ENCODE measurements at regions not wholly inside any gene's neighbourhood (a gene's known extent, or its start where the extent isn't known, plus 50 kb on each side); places are given as distances from the start of the nearest gene placed in this dataset.

DNA sequence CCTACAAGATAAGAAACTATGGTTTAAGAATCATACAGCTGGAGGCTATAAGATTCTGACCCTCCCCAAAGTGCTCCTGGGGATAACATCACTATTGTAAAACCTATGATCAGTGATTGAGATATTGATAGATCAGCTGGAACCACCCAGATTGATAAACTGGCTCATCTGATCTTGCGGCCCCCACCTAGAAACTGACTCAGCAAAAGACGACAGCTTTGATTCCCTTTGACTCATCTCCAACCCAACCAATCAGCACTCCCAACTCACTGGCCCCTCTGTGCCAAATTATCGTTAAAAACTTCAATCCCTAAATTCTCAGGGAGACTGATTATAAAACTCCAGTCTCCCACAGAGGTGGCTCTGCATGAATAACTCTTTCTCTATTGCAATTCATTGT is 106.4 kb downstream of the SCP2D1 start:
- Histone ChIP-seq H2AFZ (ENCODE audit: low read depth, low read length) (no peak overlapping the region), H3K79me2 (ENCODE audit: control insufficient read depth, insufficient read depth, low read length) (no peaks in the 10 kb centered on the region), H3K9ac (ENCODE audit: insufficient read depth in 1 of 2, low read depth in 2 of 2, low read length in 2 of 2) (no peak overlapping the region), H3K4me2 (ENCODE audit: insufficient read depth, low read length) (no peak overlapping the region), H3K4me1 (replicated peaks in 1 of 2; ENCODE audit: control insufficient read depth in 2 of 2, insufficient read depth in 2 of 2, low read length in 2 of 2) (no peaks in the 10 kb centered on the region), H3K27ac (ENCODE audit: extremely low read depth, low read depth, low read length) (no peak overlapping the region), H3K27me3 (ENCODE audit: control insufficient read depth in 2 of 2, insufficient read depth in 2 of 2, low read length in 2 of 2) (no peaks in the 10 kb centered on the region), H3K9me1 (ENCODE audit: control insufficient read depth, insufficient read depth, low read length) (no peaks in the 10 kb centered on the region), H3K9me3 (replicated peaks; ENCODE audit: control insufficient read depth, insufficient read depth, low read depth, low read length) (no peaks in the 10 kb centered on the region), H3K36me3 (ENCODE audit: control insufficient read depth, insufficient read depth, low read length) (no peaks in the 10 kb centered on the region), H3K4me3 (no peak overlapping the region), H4K20me1 (replicated peaks; ENCODE audit: control insufficient read depth, insufficient read depth, low read length) (no peaks in the 10 kb centered on the region)
- WGBS (ENCODE audit: insufficient coverage, low coverage, missing lambda C conversion rate) = 0% methylated on average over 3 of the region's 3 CpGs
- in situ Hi-C loops (cut with MboI) = no loop called here
- POLR2A ChIA-PET = interaction anchor here (0.6 kb wide), 1 partner anchor 593 kb away, joined by 3 read pairs; no protein-coding TSS in a partner anchor
- ATAC-seq (no peak), DNase-seq (ENCODE audit: extremely low read depth in 1 of 4, low spot score in 3 of 4) (no peak), FAIRE-seq (no peak)
- CTCF ChIA-PET (ENCODE audit: low intra/inter-chr PET ratio) = no interaction called here
- intact Hi-C loops (cut with micrococcal nuclease) = no loop called here
- BruUV-seq (replicated peaks) = no TSS peak
- TF ChIP-seq C11orf30 (IDR thresholded peaks at IDR 0.05; ENCODE audit: low read depth) (0 out of 2 replicates have a peak, but pooled peaks have one; percentile 18), ZNF316 (IDR thresholded peaks at IDR 0.05) (peak; percentile 19; the same call in 1 of the 2 replicates), SREBF1 (IDR thresholded peaks at IDR 0.05; ENCODE audit: borderline replicate concordance, low read depth, low read length) (no peak)
- TF ChIP-seq, protein P1, sequence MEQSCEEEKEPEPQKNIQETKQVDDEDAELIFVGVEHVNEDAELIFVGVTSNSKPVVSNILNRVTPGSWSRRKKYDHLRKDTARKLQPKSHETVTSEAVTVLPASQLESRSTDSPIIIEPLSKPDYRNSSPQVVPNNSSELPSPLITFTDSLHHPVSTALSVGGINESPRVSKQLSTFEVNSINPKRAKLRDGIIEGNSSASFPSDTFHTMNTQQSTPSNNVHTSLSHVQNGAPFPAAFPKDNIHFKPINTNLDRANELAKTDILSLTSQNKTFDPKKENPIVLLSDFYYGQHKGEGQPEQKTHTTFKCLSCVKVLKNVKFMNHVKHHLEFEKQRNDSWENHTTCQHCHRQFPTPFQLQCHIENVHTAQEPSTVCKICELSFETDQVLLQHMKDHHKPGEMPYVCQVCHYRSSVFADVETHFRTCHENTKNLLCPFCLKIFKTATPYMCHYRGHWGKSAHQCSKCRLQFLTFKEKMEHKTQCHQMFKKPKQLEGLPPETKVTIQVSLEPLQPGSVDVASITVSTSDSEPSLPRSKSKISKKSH (CRISPR knock-in tag; IDR thresholded peaks at IDR 0.05) = no peak

DNA sequence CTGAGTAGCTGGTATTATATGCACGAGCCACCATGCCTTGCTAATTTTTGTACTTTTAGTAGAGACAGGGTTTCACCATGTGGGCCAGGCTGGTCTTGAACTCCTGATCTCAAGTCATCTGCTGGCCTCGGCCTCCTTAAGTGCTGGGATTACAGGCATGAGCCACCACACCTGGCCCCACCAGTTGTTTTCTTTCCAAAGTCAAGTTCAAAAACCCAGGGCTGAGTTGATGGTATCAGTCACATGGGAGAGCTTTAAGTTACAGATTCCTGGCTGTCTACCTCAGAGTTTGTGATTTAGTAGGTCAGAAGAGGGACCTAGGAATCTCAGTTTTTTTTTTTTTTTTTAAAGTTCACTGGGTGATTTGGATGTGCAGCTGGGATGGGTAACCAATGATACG is 107.7 kb downstream of the SCP2D1 start:
- Histone ChIP-seq H3K27me3 (ENCODE audit: control insufficient read depth in 2 of 2, insufficient read depth in 2 of 2, low read length in 2 of 2) (no peaks in the 10 kb centered on the region), H3K9me3 (replicated peaks; ENCODE audit: control insufficient read depth, insufficient read depth, low read depth, low read length) (no peaks in the 10 kb centered on the region), H4K20me1 (replicated peaks; ENCODE audit: control insufficient read depth, insufficient read depth, low read length) (no peaks in the 10 kb centered on the region), H3K27ac (ENCODE audit: extremely low read depth, low read depth, low read length) (no peak overlapping the region), H3K4me1 (replicated peaks in 1 of 2; ENCODE audit: control insufficient read depth in 2 of 2, insufficient read depth in 2 of 2, low read length in 2 of 2) (no peaks in the 10 kb centered on the region), H2AFZ (ENCODE audit: low read depth, low read length) (no peak overlapping the region), H3K9ac (ENCODE audit: insufficient read depth in 1 of 2, low read depth in 2 of 2, low read length in 2 of 2) (no peak overlapping the region), H3K4me2 (ENCODE audit: insufficient read depth, low read length) (no peak overlapping the region), H3K4me3 (no peak overlapping the region), H3K79me2 (ENCODE audit: control insufficient read depth, insufficient read depth, low read length) (no peaks in the 10 kb centered on the region), H3K9me1 (ENCODE audit: control insufficient read depth, insufficient read depth, low read length) (no peaks in the 10 kb centered on the region), H3K36me3 (ENCODE audit: control insufficient read depth, insufficient read depth, low read length) (no peaks in the 10 kb centered on the region)
- no TSS peak for BruUV-seq (replicated peaks)
- DNase-seq (ENCODE audit: extremely low read depth in 1 of 4, low spot score in 3 of 4) = no peak
- ATAC-seq = no peak
- ChIA-PET CTCF (ENCODE audit: low intra/inter-chr PET ratio) (no interaction called here), POLR2A (interaction anchor here (0.6 kb wide), 1 partner anchor 62 kb away, joined by 5 read pairs; no protein-coding TSS in a partner anchor)
- no peak for FAIRE-seq
- WGBS (ENCODE audit: insufficient coverage, low coverage, missing lambda C conversion rate) = 0% methylated on average over 3 of the region's 3 CpGs
- in situ Hi-C loops (cut with MboI) = no loop called here
- intact Hi-C loops (cut with micrococcal nuclease) = no loop called here
- TF ChIP-seq NUFIP1 (IDR thresholded peaks at IDR 0.05; ENCODE audit: partially characterized antibody) (no peak), HEY1 (CRISPR knock-in tag; IDR thresholded peaks at IDR 0.05; ENCODE audit: borderline replicate concordance) (no peak), TRIM28 (IDR thresholded peaks at IDR 0.05) (no peak), SMARCE1 (IDR thresholded peaks at IDR 0.05) (no peak), ZNF431 (CRISPR knock-in tag; IDR thresholded peaks at IDR 0.05) (no peak), ZBTB17 (CRISPR knock-in tag; IDR thresholded peaks at IDR 0.05) (no peak), RNF2 (IDR thresholded peaks at IDR 0.05) (no peak), MTA1 (IDR thresholded peaks at IDR 0.05; ENCODE audit: borderline replicate concordance) (no peak), SMARCA4 (IDR thresholded peaks at IDR 0.05) (no peak)
- TF ChIP-seq, protein P2, sequence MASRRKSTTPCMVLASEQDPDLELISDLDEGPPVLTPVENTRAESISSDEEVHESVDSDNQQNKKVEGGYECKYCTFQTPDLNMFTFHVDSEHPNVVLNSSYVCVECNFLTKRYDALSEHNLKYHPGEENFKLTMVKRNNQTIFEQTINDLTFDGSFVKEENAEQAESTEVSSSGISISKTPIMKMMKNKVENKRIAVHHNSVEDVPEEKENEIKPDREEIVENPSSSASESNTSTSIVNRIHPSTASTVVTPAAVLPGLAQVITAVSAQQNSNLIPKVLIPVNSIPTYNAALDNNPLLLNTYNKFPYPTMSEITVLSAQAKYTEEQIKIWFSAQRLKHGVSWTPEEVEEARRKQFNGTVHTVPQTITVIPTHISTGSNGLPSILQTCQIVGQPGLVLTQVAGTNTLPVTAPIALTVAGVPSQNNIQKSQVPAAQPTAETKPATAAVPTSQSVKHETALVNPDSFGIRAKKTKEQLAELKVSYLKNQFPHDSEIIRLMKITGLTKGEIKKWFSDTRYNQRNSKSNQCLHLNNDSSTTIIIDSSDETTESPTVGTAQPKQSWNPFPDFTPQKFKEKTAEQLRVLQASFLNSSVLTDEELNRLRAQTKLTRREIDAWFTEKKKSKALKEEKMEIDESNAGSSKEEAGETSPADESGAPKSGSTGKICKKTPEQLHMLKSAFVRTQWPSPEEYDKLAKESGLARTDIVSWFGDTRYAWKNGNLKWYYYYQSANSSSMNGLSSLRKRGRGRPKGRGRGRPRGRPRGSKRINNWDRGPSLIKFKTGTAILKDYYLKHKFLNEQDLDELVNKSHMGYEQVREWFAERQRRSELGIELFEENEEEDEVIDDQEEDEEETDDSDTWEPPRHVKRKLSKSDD (conservative IDR thresholded peaks at IDR 0.05; ENCODE audit: low read length) = no peak
- TF ChIP-seq, protein P3, sequence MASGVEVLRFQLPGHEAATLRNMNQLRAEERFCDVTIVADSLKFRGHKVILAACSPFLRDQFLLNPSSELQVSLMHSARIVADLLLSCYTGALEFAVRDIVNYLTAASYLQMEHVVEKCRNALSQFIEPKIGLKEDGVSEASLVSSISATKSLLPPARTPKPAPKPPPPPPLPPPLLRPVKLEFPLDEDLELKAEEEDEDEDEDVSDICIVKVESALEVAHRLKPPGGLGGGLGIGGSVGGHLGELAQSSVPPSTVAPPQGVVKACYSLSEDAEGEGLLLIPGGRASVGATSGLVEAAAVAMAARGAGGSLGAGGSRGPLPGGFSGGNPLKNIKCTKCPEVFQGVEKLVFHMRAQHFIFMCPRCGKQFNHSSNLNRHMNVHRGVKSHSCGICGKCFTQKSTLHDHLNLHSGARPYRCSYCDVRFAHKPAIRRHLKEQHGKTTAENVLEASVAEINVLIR (CRISPR knock-in tag; IDR thresholded peaks at IDR 0.05) = no peak
